ENCODE measurements at regions not wholly inside any gene's neighbourhood (a gene's known extent, or its start where the extent isn't known, plus 50 kb on each side); places are given as distances from the start of the nearest gene placed in this dataset.

GRCh38 chr11:31972623-31973022 is 118.3 kb upstream of the RCN1 start:
- no TSS peak for BruUV-seq (replicated peaks)
- Mint-ChIP-seq H3K4me3 (ENCODE audit: low read depth, unreplicated experiment) (no peak overlapping the region), H3K4me1 (ENCODE audit: low read depth, unreplicated experiment) (no peaks in the 10 kb centered on the region), H3K36me3 (ENCODE audit: insufficient read depth, unreplicated experiment) (no peaks in the 10 kb centered on the region), H3K9me3 (ENCODE audit: low read depth, unreplicated experiment) (no peaks in the 10 kb centered on the region), H3K27me3 (ENCODE audit: unreplicated experiment) (peaks cover 62% of the 10 kb centered on the region), H3K27ac (ENCODE audit: unreplicated experiment) (no peak overlapping the region)
- TF ChIP-seq, protein P1, sequence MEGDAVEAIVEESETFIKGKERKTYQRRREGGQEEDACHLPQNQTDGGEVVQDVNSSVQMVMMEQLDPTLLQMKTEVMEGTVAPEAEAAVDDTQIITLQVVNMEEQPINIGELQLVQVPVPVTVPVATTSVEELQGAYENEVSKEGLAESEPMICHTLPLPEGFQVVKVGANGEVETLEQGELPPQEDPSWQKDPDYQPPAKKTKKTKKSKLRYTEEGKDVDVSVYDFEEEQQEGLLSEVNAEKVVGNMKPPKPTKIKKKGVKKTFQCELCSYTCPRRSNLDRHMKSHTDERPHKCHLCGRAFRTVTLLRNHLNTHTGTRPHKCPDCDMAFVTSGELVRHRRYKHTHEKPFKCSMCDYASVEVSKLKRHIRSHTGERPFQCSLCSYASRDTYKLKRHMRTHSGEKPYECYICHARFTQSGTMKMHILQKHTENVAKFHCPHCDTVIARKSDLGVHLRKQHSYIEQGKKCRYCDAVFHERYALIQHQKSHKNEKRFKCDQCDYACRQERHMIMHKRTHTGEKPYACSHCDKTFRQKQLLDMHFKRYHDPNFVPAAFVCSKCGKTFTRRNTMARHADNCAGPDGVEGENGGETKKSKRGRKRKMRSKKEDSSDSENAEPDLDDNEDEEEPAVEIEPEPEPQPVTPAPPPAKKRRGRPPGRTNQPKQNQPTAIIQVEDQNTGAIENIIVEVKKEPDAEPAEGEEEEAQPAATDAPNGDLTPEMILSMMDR (IDR thresholded peaks at IDR 0.05; ENCODE audit: unreplicated experiment), result no peak
- CTCF ChIA-PET, result no interaction called here
- DNase-seq, result no peak
- intact Hi-C loops (cut with micrococcal nuclease; ENCODE audit: unreplicated experiment), result no loop called here

- CTCF ChIA-PET, result no interaction called here
- Mint-ChIP-seq H3K27me3 (ENCODE audit: unreplicated experiment) (peaks cover 50% of the 10 kb centered on the region), H3K27ac (ENCODE audit: unreplicated experiment) (no peak overlapping the region), H3K4me1 (ENCODE audit: low read depth, unreplicated experiment) (no peaks in the 10 kb centered on the region), H3K36me3 (ENCODE audit: insufficient read depth, unreplicated experiment) (no peaks in the 10 kb centered on the region), H3K4me3 (ENCODE audit: low read depth, unreplicated experiment) (no peak overlapping the region), H3K9me3 (ENCODE audit: low read depth, unreplicated experiment) (no peaks in the 10 kb centered on the region)
- TF ChIP-seq, protein P1 (IDR thresholded peaks at IDR 0.05; ENCODE audit: unreplicated experiment), result no peak
- BruUV-seq (replicated peaks), result no TSS peak
- intact Hi-C loops (cut with micrococcal nuclease; ENCODE audit: unreplicated experiment), result no loop called here
- no peak for DNase-seq
These were observed 121.5 kb upstream of the RCN1 start for GRCh38 chr11:31969359-31969702.

GRCh38 chr11:31968461-31969358 is 122.2 kb upstream of the RCN1 start:
- H3K4me1 Mint-ChIP-seq (ENCODE audit: low read depth, unreplicated experiment), result no peaks in the 10 kb centered on the region
- H3K27ac Mint-ChIP-seq (ENCODE audit: unreplicated experiment), result no peak overlapping the region
- H3K36me3 Mint-ChIP-seq (ENCODE audit: insufficient read depth, unreplicated experiment), result no peaks in the 10 kb centered on the region
- no peaks in the 10 kb centered on the region for H3K9me3 Mint-ChIP-seq (ENCODE audit: low read depth, unreplicated experiment)
- BruUV-seq (replicated peaks), result no TSS peak
- CTCF ChIA-PET, result interaction anchor here (0.6 kb wide), 1 partner anchor 1508 kb away, joined by 3 read pairs; no protein-coding TSS in a partner anchor
- intact Hi-C loops (cut with micrococcal nuclease; ENCODE audit: unreplicated experiment), result no loop called here
- no peak overlapping the region for H3K4me3 Mint-ChIP-seq (ENCODE audit: low read depth, unreplicated experiment)
- TF ChIP-seq, protein P1 (IDR thresholded peaks at IDR 0.05; ENCODE audit: unreplicated experiment), result no peak
- peaks cover 44% of the 10 kb centered on the region for H3K27me3 Mint-ChIP-seq (ENCODE audit: unreplicated experiment)
- DNase-seq, result no peak

- TF ChIP-seq, protein P1 (IDR thresholded peaks at IDR 0.05; ENCODE audit: unreplicated experiment), result no peak
- Mint-ChIP-seq H3K36me3 (ENCODE audit: insufficient read depth, unreplicated experiment) (no peaks in the 10 kb centered on the region), H3K4me1 (ENCODE audit: low read depth, unreplicated experiment) (no peaks in the 10 kb centered on the region), H3K27ac (ENCODE audit: unreplicated experiment) (no peak overlapping the region), H3K27me3 (ENCODE audit: unreplicated experiment) (peaks cover 38% of the 10 kb centered on the region), H3K9me3 (ENCODE audit: low read depth, unreplicated experiment) (no peaks in the 10 kb centered on the region), H3K4me3 (ENCODE audit: low read depth, unreplicated experiment) (no peak overlapping the region)
- no peak for DNase-seq
- CTCF ChIA-PET, result interaction anchor here (0.8 kb wide), 1 partner anchor 9 kb away, joined by 3 read pairs; no protein-coding TSS in a partner anchor
- no TSS peak for BruUV-seq (replicated peaks)
- intact Hi-C loops (cut with micrococcal nuclease; ENCODE audit: unreplicated experiment), result no loop called here
These were observed 123.3 kb upstream of the RCN1 start for GRCh38 chr11:31967404-31968130.
